ENCODE measurements at regions not wholly inside any gene's neighbourhood (a gene's known extent, or its start where the extent isn't known, plus 50 kb on each side); places are given as distances from the start of the nearest gene placed in this dataset.
"Not testable (repeated sequence)": the region's sequence is repeated elsewhere in the genome, so short reads cannot be mapped to it uniquely, and the experiment has no call there.

GRCh38 chr20:50451792-50452425 lies 58.3 kb upstream of the PTPN1 start:
- not testable (repeated sequence) for TF ChIP-seq CTCF (IDR thresholded peaks at IDR 0.05; ENCODE audit: borderline replicate concordance, extremely low read depth, low read length, poor library complexity, severe bottlenecking); EZH2 (IDR thresholded peaks at IDR 0.05; ENCODE audit: borderline replicate concordance, low read depth, low read length, severe bottlenecking)

Data from DND-41 (cell line).